ENCODE measurements at regions not wholly inside any gene's neighbourhood (a gene's known extent, or its start where the extent isn't known, plus 50 kb on each side); places are given as distances from the start of the nearest gene placed in this dataset.

DNA sequence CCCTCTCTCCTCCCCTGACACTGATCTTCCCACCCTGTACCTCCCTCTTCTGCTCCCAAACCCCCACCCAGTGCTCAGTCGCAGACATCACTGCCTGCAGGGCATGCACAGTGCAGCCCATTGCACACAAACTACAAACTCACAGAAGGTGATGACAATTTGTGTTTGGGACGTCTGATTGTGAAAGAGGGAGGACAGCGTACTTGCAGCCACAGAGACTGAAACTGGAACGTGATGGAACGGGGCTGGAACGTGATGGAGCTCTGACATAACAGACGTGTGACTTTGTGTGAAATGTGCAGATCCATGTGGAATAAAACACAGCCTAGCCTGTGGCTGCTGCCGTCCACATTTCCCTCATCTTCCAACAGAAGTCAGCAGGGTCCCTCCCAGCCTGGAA lies 57.3 kb upstream of the CEACAM8 start:
- no peaks in the 10 kb centered on the region for H3K4me1 Mint-ChIP-seq
- Histone ChIP-seq H3K9me3 (ENCODE audit: control insufficient read depth, low read length) (peaks cover 4% of the 10 kb centered on the region), H3K27me3 (ENCODE audit: control insufficient read depth, insufficient read depth, low read length, poor library complexity, severe bottlenecking) (no peaks in the 10 kb centered on the region), H3K36me3 (ENCODE audit: control insufficient read depth, insufficient read depth, low read length) (no peaks in the 10 kb centered on the region), H3K9ac (ENCODE audit: extremely low read depth, low read length, poor library complexity, severe bottlenecking) (no peak overlapping the region), H3K4me3 (ENCODE audit: low read length) (no peak overlapping the region), H3K4me1 (ENCODE audit: control insufficient read depth, insufficient read depth, low read length) (no peaks in the 10 kb centered on the region), H3K27ac (ENCODE audit: low read depth, low read length) (no peak overlapping the region)
- peaks cover 2% of the 10 kb centered on the region for H3K27me3 Mint-ChIP-seq (ENCODE audit: insufficient read depth)
- no peak overlapping the region for H3K27ac Mint-ChIP-seq
- TF ChIP-seq, protein P1, sequence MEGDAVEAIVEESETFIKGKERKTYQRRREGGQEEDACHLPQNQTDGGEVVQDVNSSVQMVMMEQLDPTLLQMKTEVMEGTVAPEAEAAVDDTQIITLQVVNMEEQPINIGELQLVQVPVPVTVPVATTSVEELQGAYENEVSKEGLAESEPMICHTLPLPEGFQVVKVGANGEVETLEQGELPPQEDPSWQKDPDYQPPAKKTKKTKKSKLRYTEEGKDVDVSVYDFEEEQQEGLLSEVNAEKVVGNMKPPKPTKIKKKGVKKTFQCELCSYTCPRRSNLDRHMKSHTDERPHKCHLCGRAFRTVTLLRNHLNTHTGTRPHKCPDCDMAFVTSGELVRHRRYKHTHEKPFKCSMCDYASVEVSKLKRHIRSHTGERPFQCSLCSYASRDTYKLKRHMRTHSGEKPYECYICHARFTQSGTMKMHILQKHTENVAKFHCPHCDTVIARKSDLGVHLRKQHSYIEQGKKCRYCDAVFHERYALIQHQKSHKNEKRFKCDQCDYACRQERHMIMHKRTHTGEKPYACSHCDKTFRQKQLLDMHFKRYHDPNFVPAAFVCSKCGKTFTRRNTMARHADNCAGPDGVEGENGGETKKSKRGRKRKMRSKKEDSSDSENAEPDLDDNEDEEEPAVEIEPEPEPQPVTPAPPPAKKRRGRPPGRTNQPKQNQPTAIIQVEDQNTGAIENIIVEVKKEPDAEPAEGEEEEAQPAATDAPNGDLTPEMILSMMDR (conservative IDR thresholded peaks at IDR 0.05) = no peak
- WGBS, 2 experiments (ENCODE audit: insufficient coverage in 1 of 2, insufficient read length in 1 of 2) = 71 to 73% methylated on average over 7 to 8 of the region's 8 CpGs
- no peak for DNase-seq
- H3K9me3 Mint-ChIP-seq = peaks cover 90% of the 10 kb centered on the region
- H3K4me3 Mint-ChIP-seq = no peak overlapping the region
- H3K36me3 Mint-ChIP-seq (ENCODE audit: low read depth) = peaks cover 1% of the 10 kb centered on the region

Data from endodermal cell (in vitro differentiated cells).